Neural cell (in vitro differentiated cells): ENCODE measurements at regions not wholly inside any gene's neighbourhood (a gene's known extent, or its start where the extent isn't known, plus 50 kb on each side); places are given as distances from the start of the nearest gene placed in this dataset.

Source experiments
- CTCF ChIP-seq: fragments of 450-650 bp; IDR thresholded peaks from 2 replicates; pipeline ENCODE4 v1.5.1; 2014; ENCODE audit warnings: antibody characterized with exemption, mild to moderate bottlenecking, moderate library complexity; ENCODE audit not compliant: poor library complexity, severe bottlenecking
- EP300 ChIP-seq: fragments of 450-650 bp; conservative IDR thresholded peaks from 2 replicates; pipeline ENCODE4 v1.6.1; 2014; ENCODE audit warnings: antibody characterized with exemption, mild to moderate bottlenecking, moderate library complexity; ENCODE audit not compliant: poor library complexity, severe bottlenecking
- RAD21 ChIP-seq: fragments of 450-650 bp; conservative IDR thresholded peaks from 2 replicates; pipeline ENCODE4 v1.6.1; 2014; ENCODE audit warnings: antibody characterized with exemption, mild to moderate bottlenecking, moderate library complexity
- REST ChIP-seq: IDR thresholded peaks from 2 replicates; pipeline ENCODE4 v1.6.1; 2012; ENCODE audit warnings: borderline replicate concordance
- TAF1 ChIP-seq: IDR thresholded peaks from 2 replicates; pipeline ENCODE4 v1.6.1; 2012; ENCODE audit warnings: low read depth

GRCh38 chr9:80157561-80157983 is 585.8 kb downstream of the TLE4 start:
- TF ChIP-seq CTCF (no peak), REST (no peak), EP300 (no peak), RAD21 (no peak), TAF1 (no peak)
